Adipocyte (in vitro differentiated cells): ENCODE measurements at regions not wholly inside any gene's neighbourhood (a gene's known extent, or its start where the extent isn't known, plus 50 kb on each side); places are given as distances from the start of the nearest gene placed in this dataset.

Experiments
- DNase-seq: peaks from one replicate; pipeline ENCODE4 v3.0.0-alpha.2; 2015; ENCODE audit warnings: low read depth
- H3K27me3 ChIP-seq: replicated peaks from 2 replicates; pipeline ENCODE4 v1.7.0; 2013; ENCODE audit warnings: mild to moderate bottlenecking, low read length, moderate library complexity; ENCODE audit not compliant: control insufficient read depth, insufficient read depth
- H3K36me3 ChIP-seq: 2 replicates; pipeline ENCODE4 v1.7.0; 2013; ENCODE audit warnings: low read length, mild to moderate bottlenecking, moderate library complexity; ENCODE audit not compliant: control insufficient read depth, insufficient read depth, severe bottlenecking
- H3K4me1 ChIP-seq: 2 replicates; pipeline ENCODE4 v1.7.0; 2013; ENCODE audit warnings: mild to moderate bottlenecking, low read length, moderate library complexity; ENCODE audit not compliant: control insufficient read depth, insufficient read depth
- H3K4me3 ChIP-seq: 2 replicates; pipeline ENCODE4 v1.7.0; 2013; ENCODE audit warnings: mild to moderate bottlenecking, low read length, moderate library complexity
- H3K9ac ChIP-seq: 2 replicates; pipeline ENCODE4 v1.7.0; 2013; ENCODE audit warnings: mild to moderate bottlenecking, low read length, moderate library complexity
- H3K9me3 ChIP-seq: 2 replicates; pipeline ENCODE4 v1.7.0; 2013; ENCODE audit warnings: mild to moderate bottlenecking, low read length, moderate library complexity; ENCODE audit not compliant: control insufficient read depth

DNA sequence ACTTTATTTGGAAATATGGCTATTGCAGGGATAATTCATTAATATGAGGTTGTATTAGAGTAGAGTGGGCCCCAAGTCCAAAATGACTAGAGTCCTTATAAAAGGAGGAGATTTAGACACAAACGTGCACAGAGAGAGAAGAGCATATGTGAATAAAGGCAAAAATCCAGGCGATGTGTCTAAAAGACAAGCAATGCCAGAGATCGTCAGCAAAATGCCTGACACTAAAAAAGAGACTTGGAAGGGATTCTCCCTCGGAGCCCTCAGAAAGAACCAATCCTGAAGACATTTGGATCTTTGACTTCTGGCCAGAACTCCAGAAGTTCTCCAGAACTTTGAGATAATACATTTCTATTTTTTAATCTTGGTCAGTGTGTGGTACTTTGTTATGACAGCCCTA is 472.1 kb downstream of the NLGN4X start:
- Histone ChIP-seq H3K4me3 (no peak overlapping the region), H3K4me1 (no peaks in the 10 kb centered on the region), H3K9ac (no peak overlapping the region), H3K27me3 (no peaks in the 10 kb centered on the region), H3K36me3 (no peaks in the 10 kb centered on the region), H3K9me3 (no peaks in the 10 kb centered on the region)
- DNase-seq, result no peak

DNA sequence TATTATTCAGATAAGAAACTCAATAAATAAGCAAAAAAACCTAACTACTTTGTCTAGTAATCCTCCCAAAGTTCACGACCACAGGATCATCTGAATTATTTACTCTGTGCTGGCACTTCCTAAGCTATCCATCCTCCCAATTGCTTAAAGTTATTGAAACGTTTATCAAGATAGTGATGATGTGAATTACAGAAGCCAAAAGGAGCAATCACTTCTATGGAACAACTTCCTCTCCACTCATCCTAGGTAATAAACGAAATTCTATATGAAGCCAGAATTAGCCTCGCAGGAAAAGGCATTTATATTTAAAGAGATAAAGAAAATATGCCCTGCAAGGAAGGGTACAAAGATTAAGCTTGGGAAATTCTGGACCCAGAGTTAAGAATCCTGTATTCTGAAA is 475.4 kb downstream of the NLGN4X start:
- Histone ChIP-seq H3K9me3 (no peaks in the 10 kb centered on the region), H3K9ac (no peak overlapping the region), H3K27me3 (no peaks in the 10 kb centered on the region), H3K4me3 (no peak overlapping the region), H3K36me3 (no peaks in the 10 kb centered on the region), H3K4me1 (no peaks in the 10 kb centered on the region)
- no peak for DNase-seq

DNA sequence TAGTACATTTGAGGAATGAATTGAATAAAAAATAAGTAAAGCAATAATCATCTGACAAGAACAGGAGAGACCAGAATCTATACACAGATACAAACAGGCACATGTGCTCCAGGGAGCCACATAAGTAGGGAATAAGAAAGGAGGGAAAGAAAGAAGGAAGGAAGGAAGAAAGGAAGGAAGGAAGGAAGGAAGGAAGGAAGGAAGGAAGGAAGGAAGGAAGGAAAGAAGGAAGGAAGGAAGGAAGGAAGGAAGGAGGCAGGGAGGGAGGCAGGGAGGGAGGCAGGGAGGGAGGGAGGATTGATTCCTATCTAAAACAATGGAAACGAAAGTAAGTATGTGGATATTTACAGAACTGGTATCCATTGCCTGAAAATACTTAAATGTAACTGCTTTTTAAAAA is 475.8 kb downstream of the NLGN4X start:
- Histone ChIP-seq H3K9ac (no peak overlapping the region), H3K9me3 (no peaks in the 10 kb centered on the region), H3K4me3 (no peak overlapping the region), H3K27me3 (no peaks in the 10 kb centered on the region), H3K4me1 (no peaks in the 10 kb centered on the region), H3K36me3 (no peaks in the 10 kb centered on the region)
- no peak for DNase-seq

DNA sequence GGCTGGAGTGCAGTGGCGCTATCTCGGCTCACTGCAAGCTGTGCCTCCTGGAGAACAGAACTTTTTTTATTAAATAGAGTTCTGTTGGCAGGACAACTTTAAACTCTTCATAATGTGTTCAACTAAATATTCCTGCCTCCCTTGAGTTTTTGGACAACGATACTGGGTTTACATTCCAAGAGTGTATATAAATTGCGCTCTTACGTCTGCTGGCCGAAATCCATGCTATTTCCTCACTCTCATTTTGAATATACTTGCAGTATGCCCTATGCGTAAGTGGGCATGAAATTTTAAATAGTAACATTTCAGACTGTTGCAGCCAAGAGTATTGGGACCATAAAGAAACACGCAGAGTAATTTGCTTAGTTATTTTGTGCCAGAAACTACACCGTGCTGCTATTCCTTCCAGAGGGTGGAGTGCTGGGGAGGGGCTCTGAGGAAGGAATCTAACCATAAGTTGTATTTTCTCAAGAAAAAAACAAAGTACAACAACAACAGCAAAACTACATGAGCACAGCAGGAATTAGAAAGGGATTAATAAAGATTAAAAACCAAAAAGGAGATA is 480.0 kb downstream of the NLGN4X start:
- no peaks in the 10 kb centered on the region for H3K4me1 ChIP-seq
- no peak for DNase-seq
- no peaks in the 10 kb centered on the region for H3K36me3 ChIP-seq
- no peak overlapping the region for H3K4me3 ChIP-seq
- no peak overlapping the region for H3K9ac ChIP-seq
- no peaks in the 10 kb centered on the region for H3K27me3 ChIP-seq
- H3K9me3 ChIP-seq, result no peaks in the 10 kb centered on the region

DNA sequence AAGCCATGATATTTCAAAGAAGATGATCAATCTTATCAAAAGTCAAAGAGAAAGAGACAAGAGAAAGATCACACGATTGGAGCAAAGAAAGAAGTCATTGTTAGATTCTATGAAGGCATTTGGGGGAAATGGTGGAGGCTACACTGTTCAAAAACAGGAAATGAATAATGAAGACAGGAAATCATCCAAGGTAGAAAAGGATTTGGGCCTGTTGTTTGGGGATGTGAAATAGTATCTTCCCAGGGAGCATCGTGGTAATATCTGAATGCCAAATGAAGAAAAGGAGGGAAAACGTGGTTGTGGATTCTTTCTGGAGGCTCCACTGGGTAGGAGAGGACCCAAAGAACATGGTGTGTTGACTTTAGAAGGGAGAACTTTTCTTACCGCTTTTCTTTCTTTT is 482.4 kb downstream of the NLGN4X start:
- DNase-seq, result no peak
- H3K27me3 ChIP-seq, result no peaks in the 10 kb centered on the region
- no peak overlapping the region for H3K9ac ChIP-seq
- no peak overlapping the region for H3K4me3 ChIP-seq
- no peaks in the 10 kb centered on the region for H3K9me3 ChIP-seq
- no peaks in the 10 kb centered on the region for H3K36me3 ChIP-seq
- H3K4me1 ChIP-seq, result no peaks in the 10 kb centered on the region

DNA sequence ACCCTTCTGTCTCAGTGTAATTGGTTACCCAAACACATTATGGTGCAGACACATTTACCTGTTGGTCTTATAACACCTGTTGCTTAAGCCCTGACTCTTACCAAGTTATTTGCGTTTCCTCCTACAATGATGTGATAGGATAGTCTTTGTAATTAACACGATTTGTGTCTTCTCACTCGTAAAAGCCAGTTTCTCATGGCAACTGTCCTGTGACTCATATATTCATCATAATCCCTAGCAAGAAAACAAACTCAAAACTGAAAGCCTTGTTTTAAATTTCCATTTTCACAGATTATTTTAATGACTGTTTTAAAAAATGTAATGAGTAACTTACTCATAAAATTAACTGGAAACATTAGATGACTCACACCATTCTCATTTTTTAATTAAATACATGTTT is 495.2 kb downstream of the NLGN4X start:
- DNase-seq, result no peak
- H3K36me3 ChIP-seq, result no peaks in the 10 kb centered on the region
- H3K9ac ChIP-seq, result no peak overlapping the region
- H3K9me3 ChIP-seq, result no peaks in the 10 kb centered on the region
- H3K4me1 ChIP-seq, result no peaks in the 10 kb centered on the region
- no peaks in the 10 kb centered on the region for H3K27me3 ChIP-seq
- H3K4me3 ChIP-seq, result no peak overlapping the region

DNA sequence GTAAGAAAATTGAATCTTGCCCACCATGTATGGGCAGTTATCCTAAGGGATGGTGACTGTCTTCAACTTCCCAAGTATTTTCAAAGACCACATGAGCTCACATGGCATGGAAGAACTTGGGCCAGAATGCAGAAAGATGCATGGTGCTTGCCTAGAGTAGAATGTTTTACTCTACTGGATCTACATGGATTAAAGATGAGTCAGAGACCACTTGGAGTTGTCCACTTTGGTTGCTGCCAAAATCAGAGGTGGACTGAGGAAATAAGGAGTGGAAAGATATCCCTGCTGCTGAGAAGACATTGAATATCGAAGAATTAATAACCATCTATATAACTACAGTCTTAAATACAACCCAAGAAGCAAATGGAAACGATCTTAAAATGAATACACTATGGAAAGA is 498.1 kb downstream of the NLGN4X start:
- Histone ChIP-seq H3K36me3 (no peaks in the 10 kb centered on the region), H3K9me3 (no peaks in the 10 kb centered on the region), H3K4me1 (no peaks in the 10 kb centered on the region), H3K27me3 (no peaks in the 10 kb centered on the region), H3K9ac (no peak overlapping the region), H3K4me3 (no peak overlapping the region)
- DNase-seq, result no peak

DNA sequence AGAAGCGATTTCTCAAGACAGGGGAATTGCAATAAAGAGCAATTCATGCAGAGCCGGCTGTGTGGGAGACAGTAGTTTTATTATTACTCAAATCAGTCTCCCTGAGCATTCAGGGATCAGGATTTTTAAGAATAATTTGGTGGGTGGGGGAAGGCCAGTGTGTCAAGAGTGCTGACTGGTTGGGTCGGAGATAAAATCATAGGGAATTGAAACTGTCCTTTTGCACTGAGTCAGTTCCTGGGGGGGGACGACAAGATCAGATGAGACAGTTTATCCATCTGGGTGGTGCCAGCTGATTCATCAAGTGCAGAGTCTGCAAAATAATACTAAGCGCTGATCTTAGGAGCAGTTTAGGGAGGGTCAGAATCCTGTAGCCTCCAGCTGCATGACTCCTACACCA is 502.4 kb downstream of the NLGN4X start:
- Histone ChIP-seq H3K4me3 (no peak overlapping the region), H3K9me3 (no peaks in the 10 kb centered on the region), H3K27me3 (no peaks in the 10 kb centered on the region), H3K36me3 (no peaks in the 10 kb centered on the region), H3K9ac (no peak overlapping the region), H3K4me1 (no peaks in the 10 kb centered on the region)
- no peak for DNase-seq

DNA sequence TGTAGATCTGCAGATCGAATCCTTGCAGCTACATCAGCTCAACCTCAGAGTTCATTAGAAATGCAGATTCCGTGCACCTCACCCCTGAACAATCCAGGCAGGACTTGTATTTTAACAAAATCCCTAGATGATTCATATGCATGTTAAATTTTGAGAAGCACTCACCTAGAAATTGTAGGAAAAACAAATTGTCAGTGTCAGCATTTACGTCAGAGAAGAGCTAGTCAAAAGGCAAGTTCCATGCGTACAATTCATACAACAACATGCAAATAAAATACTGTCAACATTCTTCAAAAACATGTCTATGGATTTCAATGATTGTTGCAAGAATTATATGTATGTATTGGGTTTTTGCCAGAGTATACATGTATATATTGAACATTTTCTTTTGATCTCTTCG is 504.5 kb downstream of the NLGN4X start:
- DNase-seq, result no peak
- Histone ChIP-seq H3K9ac (no peak overlapping the region), H3K36me3 (no peaks in the 10 kb centered on the region), H3K9me3 (no peaks in the 10 kb centered on the region), H3K4me3 (no peak overlapping the region), H3K4me1 (no peaks in the 10 kb centered on the region), H3K27me3 (no peaks in the 10 kb centered on the region)

DNA sequence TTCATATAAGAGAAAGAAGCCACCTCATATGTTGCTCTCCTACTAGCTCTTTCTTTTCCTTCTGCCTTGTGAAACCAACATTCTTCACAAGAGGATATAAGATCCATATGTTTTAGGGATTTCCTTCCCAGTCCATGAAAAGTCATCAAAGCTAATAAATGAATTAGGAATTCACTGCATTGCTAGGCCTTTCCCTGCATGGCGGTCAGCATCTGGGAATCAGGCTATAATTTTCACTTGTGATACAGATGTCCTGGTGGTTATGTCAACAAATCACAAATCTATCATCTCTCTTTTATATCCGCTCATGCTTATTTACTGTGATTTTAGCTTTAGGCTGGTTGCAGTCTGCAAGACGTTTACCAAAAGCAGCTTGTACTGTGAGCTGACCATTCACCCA is 510.0 kb downstream of the NLGN4X start:
- H3K36me3 ChIP-seq, result no peaks in the 10 kb centered on the region
- no peak overlapping the region for H3K4me3 ChIP-seq
- H3K9me3 ChIP-seq, result no peaks in the 10 kb centered on the region
- no peak for DNase-seq
- no peaks in the 10 kb centered on the region for H3K27me3 ChIP-seq
- H3K4me1 ChIP-seq, result no peaks in the 10 kb centered on the region
- no peak overlapping the region for H3K9ac ChIP-seq

DNA sequence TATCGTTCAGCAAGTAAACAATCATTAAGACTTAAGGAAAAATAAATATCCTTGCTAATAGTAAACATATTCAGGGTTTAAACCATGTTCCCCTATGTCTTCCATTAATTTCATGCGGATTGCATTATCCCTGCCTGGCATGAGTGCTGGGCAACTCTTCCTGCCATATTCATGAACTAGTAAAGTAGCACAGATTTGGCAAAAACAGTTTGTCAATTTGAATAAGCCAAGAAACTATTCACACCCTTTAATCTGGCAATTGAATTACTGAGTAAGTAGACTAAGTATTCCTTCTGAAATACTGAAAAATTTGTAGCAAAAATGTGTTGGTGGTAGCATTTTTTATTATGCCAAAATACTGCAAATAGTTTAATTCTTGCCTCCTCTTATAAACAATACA is 512.0 kb downstream of the NLGN4X start:
- no peak for DNase-seq
- Histone ChIP-seq H3K27me3 (no peaks in the 10 kb centered on the region), H3K9me3 (no peaks in the 10 kb centered on the region), H3K4me1 (no peaks in the 10 kb centered on the region), H3K36me3 (no peaks in the 10 kb centered on the region), H3K9ac (no peak overlapping the region), H3K4me3 (no peak overlapping the region)

DNA sequence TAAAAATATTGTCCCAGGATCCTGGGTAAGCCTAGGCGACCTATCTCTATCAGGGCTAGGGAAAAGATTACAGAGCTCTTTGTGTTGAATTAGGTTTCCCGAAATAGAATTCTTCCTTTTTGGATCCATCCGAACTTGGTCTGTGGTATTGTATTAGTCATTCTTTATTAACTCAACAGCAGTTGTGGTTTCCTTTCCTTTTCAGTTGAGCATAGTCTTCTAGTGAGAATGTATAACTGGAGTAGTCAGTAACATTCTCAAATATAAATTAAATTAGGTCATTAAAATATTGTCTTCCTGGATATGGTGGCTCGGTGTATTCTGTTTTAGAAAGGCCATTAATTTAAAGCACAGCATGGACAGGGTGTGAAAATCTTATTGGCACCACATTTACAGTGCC is 520.4 kb downstream of the NLGN4X start:
- Histone ChIP-seq H3K4me1 (no peaks in the 10 kb centered on the region), H3K9me3 (peaks cover 2% of the 10 kb centered on the region), H3K36me3 (no peaks in the 10 kb centered on the region), H3K27me3 (no peaks in the 10 kb centered on the region), H3K4me3 (no peak overlapping the region), H3K9ac (no peak overlapping the region)
- DNase-seq, result no peak
